DOHH2 (cell line): ENCODE measurements at regions not wholly inside any gene's neighbourhood (a gene's known extent, or its start where the extent isn't known, plus 50 kb on each side); places are given as distances from the start of the nearest gene placed in this dataset.

Experiments used
- CTCF ChIP-seq: fragments of 200-600 bp; sonication (generic); IDR thresholded peaks from one replicate; pipeline ENCODE4 v1.5.1; 2014; ENCODE audit warnings: antibody characterized with exemption, mild to moderate bottlenecking, low read depth, low read length; ENCODE audit not compliant: poor library complexity, severe bottlenecking
- EZH2phosphoT487 ChIP-seq: fragments of 200-600 bp; sonication (generic); IDR thresholded peaks from 2 replicates; pipeline ENCODE4 v1.6.1; 2017; ENCODE audit warnings: borderline replicate concordance, mild to moderate bottlenecking, antibody characterized with exemption, low read length, moderate library complexity, mixed read lengths

GRCh38 chr2:136178941-136179601 lies 61.1 kb upstream of the CXCR4 start:
- TF ChIP-seq EZH2phosphoT487 (no peak), CTCF (no peak)
